ENCODE measurements at regions not wholly inside any gene's neighbourhood (a gene's known extent, or its start where the extent isn't known, plus 50 kb on each side); places are given as distances from the start of the nearest gene placed in this dataset.

DNA sequence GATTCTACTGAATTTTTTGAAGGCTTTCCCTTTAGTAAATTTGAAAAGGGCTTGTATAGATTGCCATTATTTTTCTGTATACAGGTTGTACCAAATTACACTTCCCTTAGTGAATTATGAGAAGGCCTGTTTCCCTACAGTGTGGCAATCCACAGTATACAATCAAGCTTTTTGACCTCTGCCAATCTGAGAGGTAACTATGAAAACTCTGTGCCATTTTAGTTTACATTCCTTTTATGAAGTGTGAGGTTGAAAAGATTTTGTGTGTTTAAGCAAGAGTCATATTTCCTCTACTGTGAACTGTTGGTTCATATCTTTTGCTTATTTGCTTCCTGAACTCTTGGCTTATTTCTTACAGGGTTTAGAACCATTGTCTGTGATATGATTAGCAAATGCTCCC is 432.5 kb downstream of the KCNA4 start:
- no peak overlapping the region for H2AFZ ChIP-seq (ENCODE audit: low read length)
- CTCF ChIA-PET = no interaction called here
- H3K4me1 ChIP-seq (ENCODE audit: insufficient read depth, low read length) = no peaks in the 10 kb centered on the region
- H3K79me2 ChIP-seq (ENCODE audit: low read length) = no peaks in the 10 kb centered on the region
- no peak overlapping the region for H3K4me3 ChIP-seq (ENCODE audit: low read length)
- no peaks in the 10 kb centered on the region for H3K27me3 ChIP-seq (ENCODE audit: low read length)
- no peaks in the 10 kb centered on the region for H3K36me3 ChIP-seq (ENCODE audit: low read depth, low read length)
- H3K9me3 ChIP-seq (ENCODE audit: low read length) = no peaks in the 10 kb centered on the region
- POLR2A ChIA-PET (ENCODE audit: unreplicated experiment) = no interaction called here
- TF ChIP-seq, protein P1, sequence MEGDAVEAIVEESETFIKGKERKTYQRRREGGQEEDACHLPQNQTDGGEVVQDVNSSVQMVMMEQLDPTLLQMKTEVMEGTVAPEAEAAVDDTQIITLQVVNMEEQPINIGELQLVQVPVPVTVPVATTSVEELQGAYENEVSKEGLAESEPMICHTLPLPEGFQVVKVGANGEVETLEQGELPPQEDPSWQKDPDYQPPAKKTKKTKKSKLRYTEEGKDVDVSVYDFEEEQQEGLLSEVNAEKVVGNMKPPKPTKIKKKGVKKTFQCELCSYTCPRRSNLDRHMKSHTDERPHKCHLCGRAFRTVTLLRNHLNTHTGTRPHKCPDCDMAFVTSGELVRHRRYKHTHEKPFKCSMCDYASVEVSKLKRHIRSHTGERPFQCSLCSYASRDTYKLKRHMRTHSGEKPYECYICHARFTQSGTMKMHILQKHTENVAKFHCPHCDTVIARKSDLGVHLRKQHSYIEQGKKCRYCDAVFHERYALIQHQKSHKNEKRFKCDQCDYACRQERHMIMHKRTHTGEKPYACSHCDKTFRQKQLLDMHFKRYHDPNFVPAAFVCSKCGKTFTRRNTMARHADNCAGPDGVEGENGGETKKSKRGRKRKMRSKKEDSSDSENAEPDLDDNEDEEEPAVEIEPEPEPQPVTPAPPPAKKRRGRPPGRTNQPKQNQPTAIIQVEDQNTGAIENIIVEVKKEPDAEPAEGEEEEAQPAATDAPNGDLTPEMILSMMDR (conservative IDR thresholded peaks at IDR 0.05; ENCODE audit: low read depth, low read length) = no peak
- H3K27ac ChIP-seq (ENCODE audit: low read length) = no peak overlapping the region
- no peak for DNase-seq
- H3F3A ChIP-seq (ENCODE audit: low read length, unreplicated experiment) = no peaks in the 10 kb centered on the region
- BruUV-seq (replicated peaks) = no TSS peak
- ATAC-seq = no peak
- intact Hi-C loops (cut with micrococcal nuclease) = no loop called here
- no peaks in the 10 kb centered on the region for H3K9me2 ChIP-seq (replicated peaks; ENCODE audit: low read length)
- no peaks in the 10 kb centered on the region for H4K20me1 ChIP-seq (ENCODE audit: low read length)
- H3K9ac ChIP-seq (ENCODE audit: low read length) = no peak overlapping the region
- H3K4me2 ChIP-seq (ENCODE audit: low read length) = no peak overlapping the region

DNA sequence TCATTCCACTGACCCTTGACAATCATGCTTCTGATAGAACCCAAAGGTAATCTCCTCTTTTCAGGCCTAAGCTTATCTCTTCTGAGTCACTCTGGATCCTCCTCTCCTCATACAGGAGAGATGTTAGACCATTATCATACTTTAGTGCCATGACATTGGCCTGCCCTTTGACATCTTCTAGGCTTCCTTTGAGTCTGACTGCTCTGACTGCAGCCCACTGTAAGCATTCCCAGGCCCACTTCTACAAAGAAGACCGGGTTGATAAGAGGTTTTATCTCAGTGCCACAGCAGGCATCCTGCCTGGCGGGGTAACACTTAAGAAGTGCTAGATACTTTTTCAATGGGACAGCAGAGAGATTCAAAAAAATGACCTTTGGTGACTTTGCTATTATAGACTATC is 438.0 kb downstream of the KCNA4 start:
- H3K79me2 ChIP-seq (ENCODE audit: low read length) = no peaks in the 10 kb centered on the region
- CTCF ChIA-PET = no interaction called here
- H3K4me3 ChIP-seq (ENCODE audit: low read length) = no peak overlapping the region
- POLR2A ChIA-PET (ENCODE audit: unreplicated experiment) = interaction anchor here (0.6 kb wide), 1 partner anchor 19 kb away, joined by 3 read pairs; no protein-coding TSS in a partner anchor
- H3K27ac ChIP-seq (ENCODE audit: low read length) = no peak overlapping the region
- H3K4me2 ChIP-seq (ENCODE audit: low read length) = no peak overlapping the region
- no peak overlapping the region for H3K9ac ChIP-seq (ENCODE audit: low read length)
- H4K20me1 ChIP-seq (ENCODE audit: low read length) = no peaks in the 10 kb centered on the region
- no peak overlapping the region for H2AFZ ChIP-seq (ENCODE audit: low read length)
- H3K36me3 ChIP-seq (ENCODE audit: low read depth, low read length) = no peaks in the 10 kb centered on the region
- H3K9me2 ChIP-seq (replicated peaks; ENCODE audit: low read length) = no peaks in the 10 kb centered on the region
- H3K27me3 ChIP-seq (ENCODE audit: low read length) = 0 out of 2 replicates have a peak, but pooled peaks cover 8% of the 10 kb centered on the region
- no TSS peak for BruUV-seq (replicated peaks)
- TF ChIP-seq EZH2 (IDR thresholded peaks at IDR 0.05; ENCODE audit: low read length, unreplicated experiment) (no peak), EZH2phosphoT487 (IDR thresholded peaks at IDR 0.05; ENCODE audit: borderline replicate concordance, low read length) (no peak)
- TF ChIP-seq, protein P1 (conservative IDR thresholded peaks at IDR 0.05; ENCODE audit: low read depth, low read length) = no peak
- no peaks in the 10 kb centered on the region for H3K4me1 ChIP-seq (ENCODE audit: insufficient read depth, low read length)
- H3F3A ChIP-seq (ENCODE audit: low read length, unreplicated experiment) = no peaks in the 10 kb centered on the region
- no peaks in the 10 kb centered on the region for H3K9me3 ChIP-seq (ENCODE audit: low read length)
- intact Hi-C loops (cut with micrococcal nuclease) = no loop called here
- DNase-seq (no peak), ATAC-seq (no peak)

DNA sequence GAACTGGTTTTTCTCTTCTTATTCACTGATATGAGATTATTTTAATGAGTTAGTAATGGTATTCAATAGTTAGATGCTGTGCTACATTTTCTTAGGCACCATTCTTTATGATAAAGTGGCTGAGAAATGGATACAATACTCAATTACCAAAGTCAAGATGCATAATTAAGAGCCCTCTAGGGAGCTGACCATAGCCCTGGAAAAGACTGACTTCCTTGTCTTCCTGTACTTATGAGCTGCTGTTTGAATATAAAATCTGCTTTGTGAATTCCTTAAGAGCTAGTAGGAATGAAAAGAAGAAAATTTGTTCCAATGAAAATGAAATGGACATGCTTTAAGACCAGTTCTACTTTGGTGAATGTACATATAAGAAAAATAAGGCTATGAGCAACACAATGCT is 452.3 kb downstream of the KCNA4 start:
- no peaks in the 10 kb centered on the region for H3K79me2 ChIP-seq (ENCODE audit: low read length)
- BruUV-seq (replicated peaks) = no TSS peak
- H3K36me3 ChIP-seq (ENCODE audit: low read depth, low read length) = no peaks in the 10 kb centered on the region
- H4K20me1 ChIP-seq (ENCODE audit: low read length) = no peaks in the 10 kb centered on the region
- H3K27me3 ChIP-seq (ENCODE audit: low read length) = no peaks in the 10 kb centered on the region
- ATAC-seq (no peak), DNase-seq (no peak)
- no peaks in the 10 kb centered on the region for H3K9me3 ChIP-seq (ENCODE audit: low read length)
- H3K9ac ChIP-seq (ENCODE audit: low read length) = no peak overlapping the region
- ChIA-PET POLR2A (ENCODE audit: unreplicated experiment) (interaction anchor here (0.6 kb wide), 1 partner anchor 1853 kb away, joined by 6 read pairs; no protein-coding TSS in a partner anchor), CTCF (no interaction called here)
- intact Hi-C loops (cut with micrococcal nuclease) = no loop called here
- no peak overlapping the region for H3K4me2 ChIP-seq (ENCODE audit: low read length)
- TF ChIP-seq EZH2phosphoT487 (IDR thresholded peaks at IDR 0.05; ENCODE audit: borderline replicate concordance, low read length) = no peak
- TF ChIP-seq, protein P1 (conservative IDR thresholded peaks at IDR 0.05; ENCODE audit: low read depth, low read length) = no peak
- no peak for TF ChIP-seq EZH2 (IDR thresholded peaks at IDR 0.05; ENCODE audit: low read length, unreplicated experiment)
- H3F3A ChIP-seq (ENCODE audit: low read length, unreplicated experiment) = no peaks in the 10 kb centered on the region
- H3K4me1 ChIP-seq (ENCODE audit: insufficient read depth, low read length) = no peaks in the 10 kb centered on the region
- no peak overlapping the region for H3K27ac ChIP-seq (ENCODE audit: low read length)
- H2AFZ ChIP-seq (ENCODE audit: low read length) = no peak overlapping the region
- no peak overlapping the region for H3K4me3 ChIP-seq (ENCODE audit: low read length)
- H3K9me2 ChIP-seq (replicated peaks; ENCODE audit: low read length) = no peaks in the 10 kb centered on the region
